PC-9 (cell line): ENCODE measurements at regions not wholly inside any gene's neighbourhood (a gene's known extent, or its start where the extent isn't known, plus 50 kb on each side); places are given as distances from the start of the nearest gene placed in this dataset.

ENCODE experiments used
- EZH2 ChIP-seq: fragments of 200-600 bp; sonication (generic); IDR thresholded peaks from 2 replicates; pipeline ENCODE4 v1.8.0; 2017; ENCODE audit warnings: antibody characterized with exemption, low read depth
- TF ChIP-seq, protein P1 (sequence below): fragments of 200-600 bp; sonication (generic); conservative IDR thresholded peaks from 2 replicates; pipeline ENCODE4 v1.6.1; 2017; ENCODE audit warnings: mixed run types, antibody characterized with exemption, mild to moderate bottlenecking, moderate library complexity

DNA sequence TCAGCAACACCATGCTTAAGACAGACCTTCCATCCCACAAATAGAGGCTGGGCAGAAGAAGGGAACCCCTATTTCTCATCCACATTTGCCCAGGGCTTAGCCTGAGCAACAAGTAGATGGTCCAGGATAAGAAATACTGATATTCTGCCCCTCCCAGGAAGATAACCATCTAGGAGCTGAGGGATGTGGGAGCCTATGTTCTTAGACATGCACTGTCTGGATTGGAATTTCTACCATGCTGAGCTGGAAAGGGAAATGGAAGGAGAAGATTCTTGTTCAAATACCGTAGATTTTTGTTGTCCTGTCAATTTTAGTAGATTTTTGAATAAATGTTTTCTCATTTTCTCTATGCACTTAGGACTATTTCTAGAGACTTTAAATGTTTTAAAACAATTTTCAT, 450.7 kb upstream of the SEMA6D start:
- TF ChIP-seq EZH2 = no peak
- TF ChIP-seq, protein P1, sequence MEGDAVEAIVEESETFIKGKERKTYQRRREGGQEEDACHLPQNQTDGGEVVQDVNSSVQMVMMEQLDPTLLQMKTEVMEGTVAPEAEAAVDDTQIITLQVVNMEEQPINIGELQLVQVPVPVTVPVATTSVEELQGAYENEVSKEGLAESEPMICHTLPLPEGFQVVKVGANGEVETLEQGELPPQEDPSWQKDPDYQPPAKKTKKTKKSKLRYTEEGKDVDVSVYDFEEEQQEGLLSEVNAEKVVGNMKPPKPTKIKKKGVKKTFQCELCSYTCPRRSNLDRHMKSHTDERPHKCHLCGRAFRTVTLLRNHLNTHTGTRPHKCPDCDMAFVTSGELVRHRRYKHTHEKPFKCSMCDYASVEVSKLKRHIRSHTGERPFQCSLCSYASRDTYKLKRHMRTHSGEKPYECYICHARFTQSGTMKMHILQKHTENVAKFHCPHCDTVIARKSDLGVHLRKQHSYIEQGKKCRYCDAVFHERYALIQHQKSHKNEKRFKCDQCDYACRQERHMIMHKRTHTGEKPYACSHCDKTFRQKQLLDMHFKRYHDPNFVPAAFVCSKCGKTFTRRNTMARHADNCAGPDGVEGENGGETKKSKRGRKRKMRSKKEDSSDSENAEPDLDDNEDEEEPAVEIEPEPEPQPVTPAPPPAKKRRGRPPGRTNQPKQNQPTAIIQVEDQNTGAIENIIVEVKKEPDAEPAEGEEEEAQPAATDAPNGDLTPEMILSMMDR = no peak
